ENCODE measurements at regions not wholly inside any gene's neighbourhood (a gene's known extent, or its start where the extent isn't known, plus 50 kb on each side); places are given as distances from the start of the nearest gene placed in this dataset.

- no peak overlapping the region for H3K4ac ChIP-seq (ENCODE audit: low read length)
- H3K9ac ChIP-seq (ENCODE audit: low read depth, low read length, poor library complexity), result no peak overlapping the region
- DNase-seq (ENCODE audit: low spot score), result no peak
- H2BK5ac ChIP-seq (ENCODE audit: low read length), result no peak overlapping the region
- H3K27me3 ChIP-seq (ENCODE audit: control insufficient read depth in 3 of 3, insufficient read depth in 3 of 3, low read depth in 1 of 3, low read length in 3 of 3), result no peaks in the 10 kb centered on the region
- no peak overlapping the region for H3K27ac ChIP-seq (replicated peaks; ENCODE audit: low read length)
- H4K91ac ChIP-seq (ENCODE audit: low read depth, low read length, poor library complexity), result no peak overlapping the region
- no peak overlapping the region for H3K23ac ChIP-seq (ENCODE audit: low read depth, low read length, poor library complexity)
- H2AFZ ChIP-seq (ENCODE audit: low read length), result no peak overlapping the region
- no peak overlapping the region for H2BK15ac ChIP-seq (ENCODE audit: low read length)
- no peaks in the 10 kb centered on the region for H3K4me1 ChIP-seq (ENCODE audit: control insufficient read depth in 2 of 2, insufficient read depth in 1 of 2, low read depth in 1 of 2, low read length in 2 of 2)
- H3K4me2 ChIP-seq (ENCODE audit: insufficient read depth, low read length, poor library complexity, severe bottlenecking), result no peak overlapping the region
- no peak overlapping the region for H3K4me3 ChIP-seq (ENCODE audit: low read length in 2 of 2)
- no peak overlapping the region for H4K8ac ChIP-seq (ENCODE audit: low read depth, low read length)
- H2AK5ac ChIP-seq (ENCODE audit: low read depth, low read length), result no peak overlapping the region
- no peaks in the 10 kb centered on the region for H3K36me3 ChIP-seq (replicated peaks in 1 of 2; ENCODE audit: control insufficient read depth in 2 of 2, insufficient read depth in 2 of 2, low read length in 2 of 2)
- H3K79me1 ChIP-seq (ENCODE audit: low read depth, low read length), result no peaks in the 10 kb centered on the region
- H3K14ac ChIP-seq (ENCODE audit: low read length), result no peak overlapping the region
- H3K18ac ChIP-seq (ENCODE audit: low read length), result no peak overlapping the region
- H3K9me3 ChIP-seq (replicated peaks in 1 of 2; ENCODE audit: control insufficient read depth in 2 of 2, insufficient read depth in 1 of 2, low read depth in 1 of 2, low read length in 2 of 2), result no peaks in the 10 kb centered on the region
- WGBS, 2 donors (ENCODE audit: extremely low coverage in 2 of 2, insufficient read length in 2 of 2, insufficient replicate concordance in 1 of 2), result no CpG with 5 or more reads among the region's 3 CpGs
- no peak overlapping the region for H2BK12ac ChIP-seq (ENCODE audit: low read length)
- H2BK120ac ChIP-seq (ENCODE audit: low read depth, low read length), result no peak overlapping the region
Observed at GRCh38 chr1:232722626-232723025, 82.6 kb upstream of the MAP10 start.

GRCh38 chr1:232725305-232726047, 79.7 kb upstream of the MAP10 start:
- no peaks in the 10 kb centered on the region for H3K27me3 ChIP-seq (ENCODE audit: control insufficient read depth in 3 of 3, insufficient read depth in 3 of 3, low read depth in 1 of 3, low read length in 3 of 3)
- H3K4me2 ChIP-seq (ENCODE audit: insufficient read depth, low read length, poor library complexity, severe bottlenecking), result no peak overlapping the region
- no peak overlapping the region for H4K91ac ChIP-seq (ENCODE audit: low read depth, low read length, poor library complexity)
- H3K23ac ChIP-seq (ENCODE audit: low read depth, low read length, poor library complexity), result no peak overlapping the region
- no peak overlapping the region for H2BK5ac ChIP-seq (ENCODE audit: low read length)
- no peak overlapping the region for H4K8ac ChIP-seq (ENCODE audit: low read depth, low read length)
- no peak overlapping the region for H3K4ac ChIP-seq (ENCODE audit: low read length)
- WGBS, 2 donors (ENCODE audit: extremely low coverage in 2 of 2, insufficient read length in 2 of 2, insufficient replicate concordance in 1 of 2), result no CpG with 5 or more reads among the region's 6 CpGs
- DNase-seq (ENCODE audit: low spot score), result no peak
- no peak overlapping the region for H3K27ac ChIP-seq (replicated peaks; ENCODE audit: low read length)
- H3K4me1 ChIP-seq (ENCODE audit: control insufficient read depth in 2 of 2, insufficient read depth in 1 of 2, low read depth in 1 of 2, low read length in 2 of 2), result no peaks in the 10 kb centered on the region
- H3K18ac ChIP-seq (ENCODE audit: low read length), result no peak overlapping the region
- H2AFZ ChIP-seq (ENCODE audit: low read length), result no peak overlapping the region
- no peak overlapping the region for H2AK5ac ChIP-seq (ENCODE audit: low read depth, low read length)
- H3K9ac ChIP-seq (ENCODE audit: low read depth, low read length, poor library complexity), result no peak overlapping the region
- no peaks in the 10 kb centered on the region for H3K9me3 ChIP-seq (replicated peaks in 1 of 2; ENCODE audit: control insufficient read depth in 2 of 2, insufficient read depth in 1 of 2, low read depth in 1 of 2, low read length in 2 of 2)
- no peaks in the 10 kb centered on the region for H3K79me1 ChIP-seq (ENCODE audit: low read depth, low read length)
- H3K36me3 ChIP-seq (replicated peaks in 1 of 2; ENCODE audit: control insufficient read depth in 2 of 2, insufficient read depth in 2 of 2, low read length in 2 of 2), result no peaks in the 10 kb centered on the region
- H3K4me3 ChIP-seq (ENCODE audit: low read length in 2 of 2), result no peak overlapping the region
- H2BK12ac ChIP-seq (ENCODE audit: low read length), result no peak overlapping the region
- no peak overlapping the region for H2BK15ac ChIP-seq (ENCODE audit: low read length)
- no peak overlapping the region for H2BK120ac ChIP-seq (ENCODE audit: low read depth, low read length)
- no peak overlapping the region for H3K14ac ChIP-seq (ENCODE audit: low read length)

DNA sequence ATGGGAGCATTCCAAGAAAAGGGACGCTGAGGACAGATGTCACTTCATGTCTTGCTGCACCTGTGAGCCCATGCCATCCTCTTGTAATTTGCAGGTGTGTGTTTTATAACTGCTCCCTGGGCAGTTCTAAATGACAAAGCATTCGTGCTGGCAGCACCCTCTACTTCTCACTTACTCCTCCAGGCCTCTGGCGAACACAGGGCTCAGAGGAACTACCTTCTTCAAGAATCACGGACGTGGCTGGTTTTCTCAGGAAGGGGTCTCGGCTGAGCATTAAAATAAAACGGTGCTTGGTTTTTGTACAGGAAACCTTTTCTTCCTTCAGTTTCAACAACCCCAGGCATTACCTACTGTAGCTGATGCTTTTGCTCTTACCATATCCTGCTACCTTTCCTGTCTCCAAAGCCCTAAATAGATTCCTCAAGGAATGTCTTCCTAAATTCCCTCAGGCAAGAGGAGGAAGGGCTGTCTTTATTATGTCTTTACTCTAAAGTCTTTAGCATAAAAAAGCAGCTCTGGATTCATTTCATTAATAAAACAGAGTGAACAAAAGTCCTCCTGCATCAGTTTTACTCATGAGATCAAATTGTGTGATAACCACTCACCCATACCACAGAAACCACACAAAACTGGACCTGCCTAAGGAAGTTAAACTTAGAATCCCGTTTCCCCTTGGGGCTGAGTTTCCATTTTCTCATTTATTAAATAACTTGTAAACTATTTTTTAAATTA, 79.0 kb upstream of the MAP10 start:
- Histone ChIP-seq H3K23ac (ENCODE audit: low read depth, low read length, poor library complexity) (no peak overlapping the region), H2BK120ac (ENCODE audit: low read depth, low read length) (no peak overlapping the region), H3K79me1 (ENCODE audit: low read depth, low read length) (no peaks in the 10 kb centered on the region), H3K4ac (ENCODE audit: low read length) (no peak overlapping the region), H3K4me1 (ENCODE audit: control insufficient read depth in 2 of 2, insufficient read depth in 1 of 2, low read depth in 1 of 2, low read length in 2 of 2) (no peaks in the 10 kb centered on the region), H2AFZ (ENCODE audit: low read length) (no peak overlapping the region), H3K9me3 (replicated peaks in 1 of 2; ENCODE audit: control insufficient read depth in 2 of 2, insufficient read depth in 1 of 2, low read depth in 1 of 2, low read length in 2 of 2) (no peaks in the 10 kb centered on the region), H4K8ac (ENCODE audit: low read depth, low read length) (no peak overlapping the region), H3K27ac (replicated peaks; ENCODE audit: low read length) (no peak overlapping the region), H3K14ac (ENCODE audit: low read length) (no peak overlapping the region), H2BK12ac (ENCODE audit: low read length) (no peak overlapping the region), H3K4me2 (ENCODE audit: insufficient read depth, low read length, poor library complexity, severe bottlenecking) (no peak overlapping the region), H2BK15ac (ENCODE audit: low read length) (no peak overlapping the region), H2BK5ac (ENCODE audit: low read length) (no peak overlapping the region), H3K36me3 (replicated peaks in 1 of 2; ENCODE audit: control insufficient read depth in 2 of 2, insufficient read depth in 2 of 2, low read length in 2 of 2) (no peaks in the 10 kb centered on the region), H3K27me3 (ENCODE audit: control insufficient read depth in 3 of 3, insufficient read depth in 3 of 3, low read depth in 1 of 3, low read length in 3 of 3) (no peaks in the 10 kb centered on the region), H3K18ac (ENCODE audit: low read length) (no peak overlapping the region), H3K4me3 (ENCODE audit: low read length in 2 of 2) (no peak overlapping the region), H4K91ac (ENCODE audit: low read depth, low read length, poor library complexity) (no peak overlapping the region), H2AK5ac (ENCODE audit: low read depth, low read length) (no peak overlapping the region), H3K9ac (ENCODE audit: low read depth, low read length, poor library complexity) (no peak overlapping the region)
- DNase-seq (ENCODE audit: low spot score), result no peak
- WGBS, 2 donors (ENCODE audit: extremely low coverage in 2 of 2, insufficient read length in 2 of 2, insufficient replicate concordance in 1 of 2), result no CpG with 5 or more reads among the region's 8 CpGs

DNA sequence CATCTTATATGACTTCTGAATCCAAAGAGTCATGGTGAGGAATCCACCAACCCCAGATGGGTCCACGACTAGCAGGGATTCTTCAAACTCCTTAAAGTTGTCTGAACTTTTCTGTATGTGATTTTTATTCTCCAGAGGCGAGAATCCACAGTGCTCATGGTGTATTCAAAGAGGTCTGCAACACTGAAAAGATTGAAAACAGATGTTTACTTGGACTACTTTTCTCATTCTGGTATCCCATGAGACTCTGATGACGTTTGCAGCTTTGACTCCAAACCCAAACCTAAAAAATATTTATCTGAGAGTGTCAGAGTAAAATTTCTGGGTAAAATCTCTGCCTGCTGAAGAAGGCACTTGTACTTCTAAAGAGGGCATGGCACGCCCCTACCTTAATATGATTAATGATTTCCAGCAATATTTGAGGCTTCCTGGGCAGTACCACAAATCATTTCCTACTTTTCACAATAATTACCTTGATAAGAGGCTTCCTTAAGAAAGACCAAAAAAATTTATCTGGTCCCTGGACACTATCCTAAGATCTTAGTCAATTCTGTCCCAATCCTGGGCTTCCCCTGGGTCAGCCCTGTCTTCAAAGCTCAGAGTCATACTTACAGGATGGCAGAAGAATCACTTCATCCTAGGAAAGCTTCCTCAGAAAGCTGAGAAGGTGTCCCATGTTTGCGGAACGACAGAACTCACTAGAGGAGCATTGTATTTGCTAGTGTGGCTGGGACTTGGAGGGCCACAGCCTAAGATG, 76.5 kb upstream of the MAP10 start:
- no peak overlapping the region for H4K8ac ChIP-seq (ENCODE audit: low read depth, low read length)
- H3K9ac ChIP-seq (ENCODE audit: low read depth, low read length, poor library complexity), result no peak overlapping the region
- no peak overlapping the region for H3K23ac ChIP-seq (ENCODE audit: low read depth, low read length, poor library complexity)
- no peak overlapping the region for H2BK5ac ChIP-seq (ENCODE audit: low read length)
- no peak overlapping the region for H4K91ac ChIP-seq (ENCODE audit: low read depth, low read length, poor library complexity)
- no peaks in the 10 kb centered on the region for H3K9me3 ChIP-seq (replicated peaks in 1 of 2; ENCODE audit: control insufficient read depth in 2 of 2, insufficient read depth in 1 of 2, low read depth in 1 of 2, low read length in 2 of 2)
- no peak overlapping the region for H3K4me3 ChIP-seq (ENCODE audit: low read length in 2 of 2)
- H3K4me2 ChIP-seq (ENCODE audit: insufficient read depth, low read length, poor library complexity, severe bottlenecking), result no peak overlapping the region
- H2BK120ac ChIP-seq (ENCODE audit: low read depth, low read length), result no peak overlapping the region
- H2BK12ac ChIP-seq (ENCODE audit: low read length), result no peak overlapping the region
- H3K27me3 ChIP-seq (ENCODE audit: control insufficient read depth in 3 of 3, insufficient read depth in 3 of 3, low read depth in 1 of 3, low read length in 3 of 3), result no peaks in the 10 kb centered on the region
- DNase-seq (ENCODE audit: low spot score), result no peak
- H3K18ac ChIP-seq (ENCODE audit: low read length), result no peak overlapping the region
- no peak overlapping the region for H3K27ac ChIP-seq (replicated peaks; ENCODE audit: low read length)
- no peaks in the 10 kb centered on the region for H3K79me1 ChIP-seq (ENCODE audit: low read depth, low read length)
- H3K14ac ChIP-seq (ENCODE audit: low read length), result no peak overlapping the region
- H2BK15ac ChIP-seq (ENCODE audit: low read length), result no peak overlapping the region
- no peak overlapping the region for H2AK5ac ChIP-seq (ENCODE audit: low read depth, low read length)
- no peaks in the 10 kb centered on the region for H3K4me1 ChIP-seq (ENCODE audit: control insufficient read depth in 2 of 2, insufficient read depth in 1 of 2, low read depth in 1 of 2, low read length in 2 of 2)
- no peak overlapping the region for H3K4ac ChIP-seq (ENCODE audit: low read length)
- no peaks in the 10 kb centered on the region for H3K36me3 ChIP-seq (replicated peaks in 1 of 2; ENCODE audit: control insufficient read depth in 2 of 2, insufficient read depth in 2 of 2, low read length in 2 of 2)
- no CpG with 5 or more reads among the region's 6 CpGs for WGBS, 2 donors (ENCODE audit: extremely low coverage in 2 of 2, insufficient read length in 2 of 2, insufficient replicate concordance in 1 of 2)
- no peak overlapping the region for H2AFZ ChIP-seq (ENCODE audit: low read length)

All from neuronal stem cell (in vitro differentiated cells).